WTC11 (cell line): ENCODE measurements at regions not wholly inside any gene's neighbourhood (a gene's known extent, or its start where the extent isn't known, plus 50 kb on each side); places are given as distances from the start of the nearest gene placed in this dataset.

Experiments
- ATAC-seq: fragments of 200-7000 bp; cut with Tn5 transposase; 2 replicates; pipeline ENCODE4 v1.10.0; 2021; ENCODE audit warnings: mild to moderate bottlenecking, moderate library complexity
- CTCF ChIA-PET: fragments of 300-600 bp; sonication (Branson Sonifier 250); formaldehyde crosslinking; loops from one replicate; lab custom pipeline; 2021; ENCODE audit warnings: antibody characterized with exemption; lab: Charles Lee
- POLR2A ChIA-PET: fragments of 350-600 bp; sonication (Branson Sonifier 250); formaldehyde crosslinking; loops from one replicate; lab custom pipeline; 2021; ENCODE audit warnings: antibody characterized with exemption; lab: Charles Lee
- DNase-seq: peaks from one replicate; pipeline ENCODE4 v3.0.0; 2021; ENCODE audit warnings: low spot score
- H3K27ac Mint-ChIP-seq: 2 replicates; pipeline ENCODE4 v1.8.0; 2021; ENCODE audit warnings: mixed read lengths
- H3K27me3 Mint-ChIP-seq: 2 replicates; pipeline ENCODE4 v1.8.0; 2021; ENCODE audit warnings: low read depth, mild to moderate bottlenecking, moderate library complexity, mixed read lengths
- H3K36me3 Mint-ChIP-seq: 2 replicates; pipeline ENCODE4 v1.8.0; 2021; ENCODE audit warnings: mixed read lengths
- H3K4me1 Mint-ChIP-seq: 2 replicates; pipeline ENCODE4 v1.8.0; 2022; ENCODE audit warnings: mixed read lengths
- H3K4me3 Mint-ChIP-seq: 2 replicates; pipeline ENCODE4 v1.8.0; 2021; ENCODE audit warnings: mild to moderate bottlenecking, moderate library complexity, mixed read lengths
- H3K9me3 Mint-ChIP-seq: 2 replicates; pipeline ENCODE4 v1.8.0; 2021; ENCODE audit warnings: mixed read lengths
- ATF1 ChIP-seq: sonication (generic); formaldehyde crosslinking; IDR thresholded peaks from 2 replicates; pipeline ENCODE4 v1.8.1; 2023; ENCODE audit warnings: mild to moderate bottlenecking, moderate library complexity, missing genetic modification reagents
- CBFB ChIP-seq: sonication (generic); formaldehyde crosslinking; IDR thresholded peaks from 2 replicates; pipeline ENCODE4 v1.8.1; 2022; ENCODE audit warnings: mild to moderate bottlenecking, low read depth, missing genetic modification reagents
- CREB1 ChIP-seq: sonication (generic); formaldehyde crosslinking; IDR thresholded peaks from 2 replicates; pipeline ENCODE4 v1.8.0; 2023; ENCODE audit warnings: mild to moderate bottlenecking, missing genetic modification reagents
- CREM ChIP-seq: sonication (generic); formaldehyde crosslinking; IDR thresholded peaks from 2 replicates; pipeline ENCODE4 v1.8.1; 2022; ENCODE audit warnings: mild to moderate bottlenecking, missing genetic modification reagents, moderate library complexity
- ELF4 ChIP-seq: sonication (generic); formaldehyde crosslinking; IDR thresholded peaks from 2 replicates; pipeline ENCODE4 v1.8.1; 2022; ENCODE audit warnings: low read depth, mild to moderate bottlenecking, moderate library complexity, missing genetic modification reagents
- FOXP1 ChIP-seq: sonication (generic); formaldehyde crosslinking; IDR thresholded peaks from 2 replicates; pipeline ENCODE4 v1.8.0; 2022; ENCODE audit warnings: missing genetic modification reagents, mild to moderate bottlenecking, moderate library complexity, borderline replicate concordance
- GABPB1 ChIP-seq: sonication (generic); formaldehyde crosslinking; IDR thresholded peaks from 2 replicates; pipeline ENCODE4 v1.8.1; 2023; ENCODE audit warnings: mild to moderate bottlenecking, missing genetic modification reagents
- GTF2I ChIP-seq: fragments of 250-450 bp; sonication (Bioruptor Pico); conservative IDR thresholded peaks from 2 replicates; pipeline ENCODE4 v1.4.0; 2021; ENCODE audit warnings: mild to moderate bottlenecking
- HMGA2 ChIP-seq: fragments of 250-450 bp; sonication (Bioruptor Pico); IDR thresholded peaks from 2 replicates; pipeline ENCODE4 v1.4.0; 2021; ENCODE audit warnings: mild to moderate bottlenecking, moderate library complexity
- KAT7 ChIP-seq: sonication (generic); formaldehyde crosslinking; IDR thresholded peaks from 2 replicates; pipeline ENCODE4 v1.8.1; 2023; ENCODE audit warnings: missing genetic modification reagents, mild to moderate bottlenecking, borderline replicate concordance
- PRRX2 ChIP-seq: fragments of 250-450 bp; sonication (Bioruptor Pico); IDR thresholded peaks from 2 replicates; pipeline ENCODE4 v1.8.0; 2021; ENCODE audit warnings: mild to moderate bottlenecking
- SMAD4 ChIP-seq: sonication (generic); formaldehyde crosslinking; IDR thresholded peaks from 2 replicates; pipeline ENCODE4 v1.8.0; 2022; ENCODE audit warnings: mild to moderate bottlenecking, missing genetic modification reagents
- TP53 ChIP-seq: sonication (generic); formaldehyde crosslinking; IDR thresholded peaks from 2 replicates; pipeline ENCODE4 v1.8.1; 2023; ENCODE audit warnings: mild to moderate bottlenecking, missing genetic modification reagents
- ZNF219 ChIP-seq: sonication (generic); formaldehyde crosslinking; IDR thresholded peaks from 2 replicates; pipeline ENCODE4 v1.8.0; 2023; ENCODE audit warnings: missing genetic modification reagents, mild to moderate bottlenecking, borderline replicate concordance
- ZNF232 ChIP-seq: sonication (generic); formaldehyde crosslinking; IDR thresholded peaks from 2 replicates; pipeline ENCODE4 v1.8.0; 2022; ENCODE audit warnings: mild to moderate bottlenecking, missing genetic modification reagents
- ZNF396 ChIP-seq: fragments of 250-450 bp; sonication (Bioruptor Pico); IDR thresholded peaks from 2 replicates; pipeline ENCODE4 v1.8.0; 2021; ENCODE audit warnings: mild to moderate bottlenecking, moderate library complexity, borderline replicate concordance
- TF ChIP-seq, protein P1 (sequence below): sonication (generic); formaldehyde crosslinking; IDR thresholded peaks from 2 replicates; pipeline ENCODE4 v1.8.1; 2023; ENCODE audit warnings: mild to moderate bottlenecking, moderate library complexity, missing genetic modification reagents
- TF ChIP-seq, protein P2 (sequence below): sonication (generic); formaldehyde crosslinking; IDR thresholded peaks from 2 replicates; pipeline ENCODE4 v1.8.1; 2023; ENCODE audit warnings: mild to moderate bottlenecking, missing genetic modification reagents, moderate library complexity
- TF ChIP-seq, protein P3 (sequence below): sonication (generic); formaldehyde crosslinking; IDR thresholded peaks from 2 replicates; pipeline ENCODE4 v1.8.1; 2022; ENCODE audit warnings: low read depth, missing genetic modification reagents, borderline replicate concordance
- TF ChIP-seq, protein P4 (sequence below): sonication (generic); formaldehyde crosslinking; conservative IDR thresholded peaks from 2 replicates; pipeline ENCODE4 v1.8.1; 2022; ENCODE audit warnings: mild to moderate bottlenecking, missing genetic modification reagents
- TF ChIP-seq, protein P5 (sequence below): fragments of 250-450 bp; sonication (Bioruptor Pico); IDR thresholded peaks from 2 replicates; pipeline ENCODE4 v1.9.0; 2021; ENCODE audit warnings: mild to moderate bottlenecking, borderline replicate concordance

DNA sequence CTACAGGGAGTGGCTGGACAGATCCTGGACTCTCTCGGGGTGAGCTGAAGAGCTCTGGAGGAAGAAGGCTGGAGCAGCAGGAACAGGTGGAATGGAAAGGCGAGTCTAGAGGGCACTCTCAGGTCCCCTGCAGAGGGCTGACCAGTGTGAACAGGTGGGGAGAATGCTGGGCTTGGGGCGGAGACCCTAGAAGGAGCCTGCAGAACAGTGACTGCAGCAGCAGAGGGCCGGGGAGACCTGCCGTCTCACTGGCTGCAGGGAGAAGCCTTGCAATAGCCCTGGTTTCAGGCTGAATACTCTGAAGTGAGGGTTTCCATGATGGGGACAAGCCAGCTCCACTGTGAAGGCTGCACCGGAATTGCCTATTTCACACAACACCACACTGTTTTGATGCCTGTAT, 626.7 kb upstream of the SALL3 start (continued):
- TF ChIP-seq, protein P1, sequence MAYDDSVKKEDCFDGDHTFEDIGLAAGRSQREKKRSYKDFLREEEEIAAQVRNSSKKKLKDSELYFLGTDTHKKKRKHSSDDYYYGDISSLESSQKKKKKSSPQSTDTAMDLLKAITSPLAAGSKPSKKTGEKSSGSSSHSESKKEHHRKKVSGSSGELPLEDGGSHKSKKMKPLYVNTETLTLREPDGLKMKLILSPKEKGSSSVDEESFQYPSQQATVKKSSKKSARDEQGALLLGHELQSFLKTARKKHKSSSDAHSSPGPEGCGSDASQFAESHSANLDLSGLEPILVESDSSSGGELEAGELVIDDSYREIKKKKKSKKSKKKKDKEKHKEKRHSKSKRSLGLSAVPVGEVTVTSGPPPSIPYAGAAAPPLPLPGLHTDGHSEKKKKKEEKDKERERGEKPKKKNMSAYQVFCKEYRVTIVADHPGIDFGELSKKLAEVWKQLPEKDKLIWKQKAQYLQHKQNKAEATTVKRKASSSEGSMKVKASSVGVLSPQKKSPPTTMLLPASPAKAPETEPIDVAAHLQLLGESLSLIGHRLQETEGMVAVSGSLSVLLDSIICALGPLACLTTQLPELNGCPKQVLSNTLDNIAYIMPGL: no peak
- TF ChIP-seq, protein P2, sequence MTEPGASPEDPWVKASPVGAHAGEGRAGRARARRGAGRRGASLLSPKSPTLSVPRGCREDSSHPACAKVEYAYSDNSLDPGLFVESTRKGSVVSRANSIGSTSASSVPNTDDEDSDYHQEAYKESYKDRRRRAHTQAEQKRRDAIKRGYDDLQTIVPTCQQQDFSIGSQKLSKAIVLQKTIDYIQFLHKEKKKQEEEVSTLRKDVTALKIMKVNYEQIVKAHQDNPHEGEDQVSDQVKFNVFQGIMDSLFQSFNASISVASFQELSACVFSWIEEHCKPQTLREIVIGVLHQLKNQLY: no peak
- TF ChIP-seq, all 79 proteins: peak for 0

DNA sequence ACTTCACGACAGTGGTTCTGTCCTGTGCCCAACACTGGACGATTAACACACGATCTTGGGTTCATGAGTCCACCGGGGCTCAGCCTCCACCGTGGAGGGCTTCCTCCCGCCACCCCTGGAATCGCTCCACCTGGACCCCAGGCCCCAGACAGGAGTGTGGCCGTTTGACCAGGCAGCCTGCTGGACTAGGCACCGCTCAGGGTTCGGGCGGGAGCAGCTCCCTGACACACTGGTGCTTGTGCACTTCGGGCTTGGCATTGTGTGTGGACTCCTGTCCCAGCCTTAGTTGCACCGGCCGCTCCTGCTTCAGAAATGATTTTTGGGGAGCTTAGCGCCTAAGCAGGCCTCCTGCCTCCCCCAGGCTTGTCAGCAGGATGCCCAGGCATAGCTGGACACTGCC, 617.4 kb upstream of the SALL3 start:
- POLR2A ChIA-PET: no interaction called here
- no peak overlapping the region for H3K27ac Mint-ChIP-seq
- CTCF ChIA-PET: no interaction called here
- H3K4me1 Mint-ChIP-seq: no peaks in the 10 kb centered on the region
- H3K27me3 Mint-ChIP-seq: peaks cover 3% of the 10 kb centered on the region
- no peak overlapping the region for H3K4me3 Mint-ChIP-seq
- ATAC-seq (no peak), DNase-seq (no peak)
- peaks cover 46% of the 10 kb centered on the region for H3K9me3 Mint-ChIP-seq
- TF ChIP-seq SMAD4: no peak
- TF ChIP-seq CBFB: no peak
- TF ChIP-seq HMGA2 (CRISPR knock-in tag): no peak
- TF ChIP-seq CREM (CRISPR knock-in tag): no peak
- no peak for TF ChIP-seq ZNF232 (CRISPR knock-in tag)
- TF ChIP-seq, protein P3, sequence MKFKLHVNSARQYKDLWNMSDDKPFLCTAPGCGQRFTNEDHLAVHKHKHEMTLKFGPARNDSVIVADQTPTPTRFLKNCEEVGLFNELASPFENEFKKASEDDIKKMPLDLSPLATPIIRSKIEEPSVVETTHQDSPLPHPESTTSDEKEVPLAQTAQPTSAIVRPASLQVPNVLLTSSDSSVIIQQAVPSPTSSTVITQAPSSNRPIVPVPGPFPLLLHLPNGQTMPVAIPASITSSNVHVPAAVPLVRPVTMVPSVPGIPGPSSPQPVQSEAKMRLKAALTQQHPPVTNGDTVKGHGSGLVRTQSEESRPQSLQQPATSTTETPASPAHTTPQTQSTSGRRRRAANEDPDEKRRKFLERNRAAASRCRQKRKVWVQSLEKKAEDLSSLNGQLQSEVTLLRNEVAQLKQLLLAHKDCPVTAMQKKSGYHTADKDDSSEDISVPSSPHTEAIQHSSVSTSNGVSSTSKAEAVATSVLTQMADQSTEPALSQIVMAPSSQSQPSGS (CRISPR knock-in tag): no peak
- no peak for TF ChIP-seq ATF1
- no peak for TF ChIP-seq TP53 (CRISPR knock-in tag)
- TF ChIP-seq GTF2I (CRISPR knock-in tag): no peak
- TF ChIP-seq ZNF219 (CRISPR knock-in tag): no peak
- TF ChIP-seq, protein P4, sequence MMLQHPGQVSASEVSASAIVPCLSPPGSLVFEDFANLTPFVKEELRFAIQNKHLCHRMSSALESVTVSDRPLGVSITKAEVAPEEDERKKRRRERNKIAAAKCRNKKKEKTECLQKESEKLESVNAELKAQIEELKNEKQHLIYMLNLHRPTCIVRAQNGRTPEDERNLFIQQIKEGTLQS (CRISPR knock-in tag): no peak
- TF ChIP-seq, protein P2: no peak
- no peak for TF ChIP-seq KAT7 (CRISPR knock-in tag)
- TF ChIP-seq ZNF396 (CRISPR knock-in tag): no peak
- TF ChIP-seq PRRX2 (CRISPR knock-in tag): no peak
- no peak for TF ChIP-seq ELF4 (CRISPR knock-in tag)
- TF ChIP-seq GABPB1: no peak
- TF ChIP-seq FOXP1 (CRISPR knock-in tag): no peak
- peaks cover 42% of the 10 kb centered on the region for H3K36me3 Mint-ChIP-seq

DNA sequence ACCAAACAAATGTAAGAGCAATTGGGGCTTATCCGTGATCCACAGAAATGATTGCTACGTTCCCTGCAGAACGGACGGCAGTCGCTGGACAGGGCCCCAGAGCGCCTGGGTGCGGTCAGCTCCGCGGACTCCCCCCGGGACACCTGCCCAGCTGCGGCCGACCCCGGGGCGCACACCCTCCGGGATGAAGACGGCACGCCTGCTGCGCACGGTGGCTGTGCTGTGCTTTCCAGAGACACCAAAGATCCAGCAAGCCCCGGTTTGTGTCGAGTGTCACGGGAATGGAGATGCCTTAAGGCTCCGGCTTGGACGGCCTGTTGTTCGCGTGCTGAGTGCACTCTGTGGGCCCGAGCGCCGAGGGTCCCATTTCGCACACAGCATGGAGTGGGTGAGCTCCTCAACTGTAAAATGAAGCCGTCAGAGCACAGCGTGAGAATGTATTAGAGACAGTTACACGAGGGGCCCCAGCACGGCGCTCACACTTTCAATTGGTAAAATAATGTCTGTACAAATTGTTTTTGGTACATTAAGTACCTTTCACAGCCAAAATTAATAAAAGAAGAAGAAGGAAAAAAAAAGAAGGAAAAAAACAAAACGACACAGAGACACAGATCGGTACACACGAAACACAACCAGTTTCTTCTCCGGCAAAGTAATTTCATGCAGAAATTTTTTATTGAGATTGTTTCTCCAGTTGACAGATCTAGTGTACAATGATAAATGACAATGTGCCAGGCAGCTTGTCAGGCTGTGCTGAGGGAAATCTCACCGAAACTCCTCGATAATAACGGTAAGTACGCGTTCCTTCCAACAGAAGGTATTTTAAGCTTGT, 615.8 kb upstream of the SALL3 start:
- H3K27me3 Mint-ChIP-seq: peaks cover 3% of the 10 kb centered on the region
- no peak for TF ChIP-seq SMAD4
- TF ChIP-seq, protein P5, sequence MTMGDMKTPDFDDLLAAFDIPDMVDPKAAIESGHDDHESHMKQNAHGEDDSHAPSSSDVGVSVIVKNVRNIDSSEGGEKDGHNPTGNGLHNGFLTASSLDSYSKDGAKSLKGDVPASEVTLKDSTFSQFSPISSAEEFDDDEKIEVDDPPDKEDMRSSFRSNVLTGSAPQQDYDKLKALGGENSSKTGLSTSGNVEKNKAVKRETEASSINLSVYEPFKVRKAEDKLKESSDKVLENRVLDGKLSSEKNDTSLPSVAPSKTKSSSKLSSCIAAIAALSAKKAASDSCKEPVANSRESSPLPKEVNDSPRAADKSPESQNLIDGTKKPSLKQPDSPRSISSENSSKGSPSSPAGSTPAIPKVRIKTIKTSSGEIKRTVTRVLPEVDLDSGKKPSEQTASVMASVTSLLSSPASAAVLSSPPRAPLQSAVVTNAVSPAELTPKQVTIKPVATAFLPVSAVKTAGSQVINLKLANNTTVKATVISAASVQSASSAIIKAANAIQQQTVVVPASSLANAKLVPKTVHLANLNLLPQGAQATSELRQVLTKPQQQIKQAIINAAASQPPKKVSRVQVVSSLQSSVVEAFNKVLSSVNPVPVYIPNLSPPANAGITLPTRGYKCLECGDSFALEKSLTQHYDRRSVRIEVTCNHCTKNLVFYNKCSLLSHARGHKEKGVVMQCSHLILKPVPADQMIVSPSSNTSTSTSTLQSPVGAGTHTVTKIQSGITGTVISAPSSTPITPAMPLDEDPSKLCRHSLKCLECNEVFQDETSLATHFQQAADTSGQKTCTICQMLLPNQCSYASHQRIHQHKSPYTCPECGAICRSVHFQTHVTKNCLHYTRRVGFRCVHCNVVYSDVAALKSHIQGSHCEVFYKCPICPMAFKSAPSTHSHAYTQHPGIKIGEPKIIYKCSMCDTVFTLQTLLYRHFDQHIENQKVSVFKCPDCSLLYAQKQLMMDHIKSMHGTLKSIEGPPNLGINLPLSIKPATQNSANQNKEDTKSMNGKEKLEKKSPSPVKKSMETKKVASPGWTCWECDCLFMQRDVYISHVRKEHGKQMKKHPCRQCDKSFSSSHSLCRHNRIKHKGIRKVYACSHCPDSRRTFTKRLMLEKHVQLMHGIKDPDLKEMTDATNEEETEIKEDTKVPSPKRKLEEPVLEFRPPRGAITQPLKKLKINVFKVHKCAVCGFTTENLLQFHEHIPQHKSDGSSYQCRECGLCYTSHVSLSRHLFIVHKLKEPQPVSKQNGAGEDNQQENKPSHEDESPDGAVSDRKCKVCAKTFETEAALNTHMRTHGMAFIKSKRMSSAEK (CRISPR knock-in tag): no peak
- no peak for TF ChIP-seq CREB1 (CRISPR knock-in tag)
- peaks cover 35% of the 10 kb centered on the region for H3K9me3 Mint-ChIP-seq
- H3K4me1 Mint-ChIP-seq: 0 out of 2 replicates have a peak, but pooled peaks cover under 1% of the 10 kb centered on the region
- H3K4me3 Mint-ChIP-seq: no peak overlapping the region
- DNase-seq: no peak
- no peak for ATAC-seq
- POLR2A ChIA-PET: no interaction called here
- H3K36me3 Mint-ChIP-seq: peaks cover 34% of the 10 kb centered on the region
- CTCF ChIA-PET: no interaction called here
- no peak overlapping the region for H3K27ac Mint-ChIP-seq
